CD4-positive, alpha-beta T cell (primary cell): ENCODE measurements at regions not wholly inside any gene's neighbourhood (a gene's known extent, or its start where the extent isn't known, plus 50 kb on each side); places are given as distances from the start of the nearest gene placed in this dataset.

Experiments
- ATAC-seq: fragments of 200-7000 bp; cut with Tn5 transposase; one replicate; pipeline ENCODE4 v1.10.0; 2022; ENCODE audit warnings: mild to moderate bottlenecking; ENCODE audit not compliant: poor library complexity
- CTCF ChIA-PET: fragments of 350-600 bp; sonication (Branson Sonifier 250); formaldehyde crosslinking; loops from one replicate; lab custom pipeline; 2021; ENCODE audit warnings: antibody characterized with exemption, inconsistent platforms; lab: Charles Lee
- POLR2A ChIA-PET: fragments of 350-600 bp; sonication (Branson Sonifier 250); formaldehyde crosslinking; loops from one replicate; lab custom pipeline; 2021; ENCODE audit warnings: antibody characterized with exemption, inconsistent platforms; lab: Charles Lee
- DNase-seq, 14 experiments: peaks; one replicate each; pipeline ENCODE4 v3.0.0-alpha.2; 2013 to 2020; ENCODE audit warnings: mixed read lengths in 2 of 14
- H3K27ac ChIP-seq, 2 donors: one replicate each; pipeline versions ENCODE4 v1.5.1 to v1.7.0; 2013; ENCODE audit warnings: low read length in 2 of 2, low read depth in 1 of 2, mild to moderate bottlenecking in 1 of 2
- H3K27me3 ChIP-seq, 2 experiments: 1 replicate in 1 of 2; 2 replicates in 1 of 2; pipeline versions ENCODE4 v1.6.1 to v1.7.0; 2013; ENCODE audit warnings: low read length in 2 of 2, control low read depth in 1 of 2, mild to moderate bottlenecking in 1 of 2, moderate library complexity in 1 of 2; ENCODE audit not compliant: insufficient read depth in 2 of 2, control insufficient read depth in 1 of 2
- H3K36me3 ChIP-seq: one replicate; pipeline ENCODE4 v1.6.1; 2013; ENCODE audit warnings: low read length, control low read depth; ENCODE audit not compliant: insufficient read depth
- H3K4me1 ChIP-seq: one replicate; pipeline ENCODE4 v1.6.1; 2013; ENCODE audit warnings: low read length, control low read depth; ENCODE audit not compliant: insufficient read depth
- H3K4me3 ChIP-seq: one replicate; pipeline ENCODE4 v1.5.1; 2013; ENCODE audit warnings: mild to moderate bottlenecking, low read length, moderate library complexity
- H3K9me3 ChIP-seq, 2 experiments: 1 replicate in 1 of 2; 2 replicates in 1 of 2; pipeline versions ENCODE4 v1.6.1 to v1.7.0; 2013; ENCODE audit warnings: low read length in 2 of 2, mild to moderate bottlenecking in 2 of 2, control low read depth in 1 of 2, moderate library complexity in 1 of 2; ENCODE audit not compliant: control insufficient read depth in 1 of 2, insufficient read depth in 1 of 2
- H3K27ac Mint-ChIP-seq: one replicate; pipeline ENCODE4 v1.8.0; 2020; ENCODE audit warnings: mixed read lengths
- H3K27me3 Mint-ChIP-seq: one replicate; pipeline ENCODE4 v1.8.0; 2021; ENCODE audit warnings: mixed read lengths
- H3K36me3 Mint-ChIP-seq: one replicate; pipeline ENCODE4 v1.8.0; 2021; ENCODE audit warnings: low read depth, mixed read lengths
- H3K4me1 Mint-ChIP-seq: one replicate; pipeline ENCODE4 v1.8.0; 2021; ENCODE audit warnings: low read depth, mixed read lengths
- H3K4me3 Mint-ChIP-seq: one replicate; pipeline ENCODE4 v1.8.0; 2020; ENCODE audit warnings: mild to moderate bottlenecking, mixed read lengths
- H3K9me3 Mint-ChIP-seq: one replicate; pipeline ENCODE4 v1.8.0; 2020; ENCODE audit warnings: mixed read lengths
- intact Hi-C, 2 experiments: fragments of 100-400 bp; cut with DNase I in 1 of 2; cut with micrococcal nuclease in 1 of 2; formaldehyde crosslinking; loops; one replicate each; pipeline versions ENCODE4 v1.15.1 to v1.9.0; 2023 to 2025; cut with DNase I, micrococcal nuclease
- TF ChIP-seq, protein P1 (sequence below): fragments of 200-600 bp; IDR thresholded peaks from one replicate; pipeline ENCODE4 v1.8.0; 2022; ENCODE audit warnings: antibody characterized with exemption, mild to moderate bottlenecking

DNA sequence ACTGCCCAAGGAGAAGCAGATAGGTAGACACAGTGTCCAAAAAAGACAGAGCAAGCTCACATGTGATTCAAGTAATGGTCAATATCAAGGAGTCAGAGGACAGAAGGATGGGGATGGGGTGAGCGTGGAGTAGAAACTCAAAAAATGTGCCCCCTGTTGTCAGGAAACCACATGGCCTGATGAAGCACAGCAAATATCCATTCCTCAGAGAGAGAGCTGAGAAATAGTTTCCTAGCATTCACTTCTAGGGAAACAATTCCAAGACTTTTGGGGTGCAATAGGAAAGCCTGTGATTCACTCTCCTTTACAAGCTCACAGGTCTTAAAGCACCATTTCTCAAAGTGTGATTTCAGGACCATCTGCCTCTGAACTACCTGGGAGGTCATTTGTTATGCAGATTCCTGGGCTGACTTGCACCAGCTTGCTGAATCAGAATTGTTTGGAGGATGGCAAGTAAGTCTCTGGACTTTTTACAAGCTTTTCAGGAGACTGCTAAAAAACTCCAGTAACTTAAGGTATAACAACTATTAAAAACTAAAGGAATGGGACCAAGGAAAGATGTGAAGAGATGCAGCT, 432.8 kb downstream of the HDGFL1 start:
- H3K4me1 Mint-ChIP-seq = no peaks in the 10 kb centered on the region
- Histone ChIP-seq H3K27ac (no peak overlapping the region), H3K4me3 (no peak overlapping the region), H3K4me1 (no peaks in the 10 kb centered on the region), H3K36me3 (no peaks in the 10 kb centered on the region), H3K9me3 (no peaks in the 10 kb centered on the region), H3K27me3 (no peaks in the 10 kb centered on the region)
- no peak overlapping the region for H3K27ac Mint-ChIP-seq
- TF ChIP-seq, protein P1, sequence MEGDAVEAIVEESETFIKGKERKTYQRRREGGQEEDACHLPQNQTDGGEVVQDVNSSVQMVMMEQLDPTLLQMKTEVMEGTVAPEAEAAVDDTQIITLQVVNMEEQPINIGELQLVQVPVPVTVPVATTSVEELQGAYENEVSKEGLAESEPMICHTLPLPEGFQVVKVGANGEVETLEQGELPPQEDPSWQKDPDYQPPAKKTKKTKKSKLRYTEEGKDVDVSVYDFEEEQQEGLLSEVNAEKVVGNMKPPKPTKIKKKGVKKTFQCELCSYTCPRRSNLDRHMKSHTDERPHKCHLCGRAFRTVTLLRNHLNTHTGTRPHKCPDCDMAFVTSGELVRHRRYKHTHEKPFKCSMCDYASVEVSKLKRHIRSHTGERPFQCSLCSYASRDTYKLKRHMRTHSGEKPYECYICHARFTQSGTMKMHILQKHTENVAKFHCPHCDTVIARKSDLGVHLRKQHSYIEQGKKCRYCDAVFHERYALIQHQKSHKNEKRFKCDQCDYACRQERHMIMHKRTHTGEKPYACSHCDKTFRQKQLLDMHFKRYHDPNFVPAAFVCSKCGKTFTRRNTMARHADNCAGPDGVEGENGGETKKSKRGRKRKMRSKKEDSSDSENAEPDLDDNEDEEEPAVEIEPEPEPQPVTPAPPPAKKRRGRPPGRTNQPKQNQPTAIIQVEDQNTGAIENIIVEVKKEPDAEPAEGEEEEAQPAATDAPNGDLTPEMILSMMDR = no peak
- DNase-seq (no peak), ATAC-seq (no peak)
- H3K36me3 Mint-ChIP-seq = no peaks in the 10 kb centered on the region
- ChIA-PET CTCF (no interaction called here), POLR2A (no interaction called here)
- intact Hi-C loops = loop anchor here in 1 of 2 experiments (10.0 kb wide), 1 partner anchor 247 kb away; no protein-coding TSS in a partner anchor
- H3K4me3 Mint-ChIP-seq = no peak overlapping the region
- no peaks in the 10 kb centered on the region for H3K9me3 Mint-ChIP-seq
- H3K27me3 Mint-ChIP-seq = no peaks in the 10 kb centered on the region

DNA sequence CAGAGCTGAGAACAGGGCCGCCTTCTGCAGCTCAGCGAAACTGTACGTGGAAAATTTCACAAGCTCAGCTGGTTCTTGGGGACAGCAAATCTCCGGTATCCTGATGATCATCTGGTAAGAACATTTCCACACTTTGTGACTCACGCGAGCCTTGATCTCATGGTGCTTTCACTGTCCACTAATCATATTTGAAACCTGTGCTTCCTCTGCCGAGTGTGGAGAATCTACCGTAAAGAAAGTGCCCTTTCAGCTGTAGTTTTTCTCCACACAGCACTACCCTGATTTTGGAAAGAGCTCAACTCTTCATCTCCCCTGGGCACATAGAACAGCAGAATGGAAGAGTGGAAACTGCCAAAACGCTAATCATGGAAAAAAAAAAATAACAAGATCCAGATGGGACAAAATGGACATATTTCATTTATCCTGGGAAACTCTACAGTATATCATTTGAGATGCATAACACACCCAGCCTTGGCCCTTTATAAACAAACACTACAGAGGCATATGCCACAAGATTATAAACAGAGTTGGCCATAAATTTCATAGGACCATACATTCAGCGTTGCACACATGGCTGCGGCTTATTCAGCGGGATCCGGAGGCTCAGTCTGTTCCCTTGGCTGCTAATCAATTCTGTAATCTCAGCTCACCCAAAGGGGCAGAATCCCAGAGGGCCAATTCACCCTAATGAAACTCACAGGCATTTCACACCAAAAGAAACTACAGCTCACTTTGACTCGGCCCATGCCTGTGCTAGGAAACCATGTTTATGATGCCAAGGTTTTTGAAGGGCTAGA, 434.5 kb downstream of the HDGFL1 start:
- ChIA-PET CTCF (no interaction called here), POLR2A (no interaction called here)
- H3K9me3 ChIP-seq = no peaks in the 10 kb centered on the region
- intact Hi-C loops = loop anchor here in 1 of 2 experiments (10.0 kb wide), 1 partner anchor 249 kb away; no protein-coding TSS in a partner anchor
- no peaks in the 10 kb centered on the region for H3K27me3 ChIP-seq
- no peaks in the 10 kb centered on the region for H3K4me1 ChIP-seq
- H3K4me3 Mint-ChIP-seq = no peak overlapping the region
- H3K27ac ChIP-seq = no peak overlapping the region
- H3K36me3 ChIP-seq = no peaks in the 10 kb centered on the region
- DNase-seq = no peak
- no peaks in the 10 kb centered on the region for H3K36me3 Mint-ChIP-seq
- H3K4me3 ChIP-seq = no peak overlapping the region
- TF ChIP-seq, protein P1 = no peak
- H3K27ac Mint-ChIP-seq = no peak overlapping the region
- no peaks in the 10 kb centered on the region for H3K27me3 Mint-ChIP-seq
- H3K4me1 Mint-ChIP-seq = no peaks in the 10 kb centered on the region
- H3K9me3 Mint-ChIP-seq = no peaks in the 10 kb centered on the region
- no peak for ATAC-seq

DNA sequence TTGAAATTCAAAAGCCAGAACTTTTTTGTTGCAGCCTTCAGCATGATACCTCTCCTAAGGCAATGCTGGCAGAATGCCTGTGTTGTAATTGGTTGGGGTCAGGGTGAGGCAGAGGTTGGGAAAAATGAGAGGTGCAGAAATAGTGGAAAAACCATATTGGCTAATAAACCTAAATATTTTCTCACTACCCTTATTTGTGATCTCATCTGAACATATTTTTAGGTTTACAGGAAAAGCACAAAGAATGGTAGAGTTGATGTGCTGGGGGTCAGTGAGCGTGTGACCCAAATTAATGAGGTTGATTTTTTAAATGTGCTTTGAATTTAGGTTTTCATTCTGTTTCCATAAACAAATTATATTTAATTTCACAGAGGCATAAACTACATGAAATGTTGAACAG, 437.3 kb downstream of the HDGFL1 start:
- Mint-ChIP-seq H3K9me3 (no peaks in the 10 kb centered on the region), H3K4me3 (no peak overlapping the region), H3K4me1 (no peaks in the 10 kb centered on the region), H3K36me3 (no peaks in the 10 kb centered on the region), H3K27ac (no peak overlapping the region), H3K27me3 (no peaks in the 10 kb centered on the region)
- Histone ChIP-seq H3K27me3 (no peaks in the 10 kb centered on the region), H3K4me3 (no peak overlapping the region), H3K9me3 (no peaks in the 10 kb centered on the region), H3K27ac (no peak overlapping the region), H3K36me3 (no peaks in the 10 kb centered on the region), H3K4me1 (no peaks in the 10 kb centered on the region)
- no peak for DNase-seq
- TF ChIP-seq, protein P1 = no peak
- intact Hi-C loops = loop anchor here in 1 of 2 experiments (10.0 kb wide), 1 partner anchor 252 kb away; no protein-coding TSS in a partner anchor
- ChIA-PET CTCF (no interaction called here), POLR2A (no interaction called here)
- no peak for ATAC-seq
